ENCODE measurements at regions not wholly inside any gene's neighbourhood (a gene's known extent, or its start where the extent isn't known, plus 50 kb on each side); places are given as distances from the start of the nearest gene placed in this dataset.

DNA sequence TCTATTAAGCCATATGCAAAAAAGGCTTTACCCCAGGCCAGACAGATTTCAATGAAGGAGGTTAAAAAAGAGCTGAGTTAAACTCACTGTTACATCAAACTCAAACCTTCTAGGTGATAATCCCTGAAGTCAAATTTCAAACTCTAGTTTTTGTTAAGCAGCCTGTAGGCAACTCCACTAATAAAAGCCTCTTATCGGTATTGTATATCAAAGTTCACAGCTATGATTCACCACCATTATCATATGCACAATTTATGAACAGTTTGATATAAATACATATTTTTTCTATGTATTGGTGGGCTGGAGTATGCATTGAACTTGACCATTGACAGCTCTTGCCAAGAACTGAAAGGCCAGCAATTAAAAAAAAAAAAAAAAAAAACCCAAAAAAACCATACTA, 308.2 kb downstream of the BTBD3 start:
- Mint-ChIP-seq H3K27me3 (ENCODE audit: low read depth, unreplicated experiment) (peaks cover 3% of the 10 kb centered on the region), H3K27ac (ENCODE audit: unreplicated experiment) (no peak overlapping the region), H3K4me1 (ENCODE audit: low read depth, unreplicated experiment) (no peaks in the 10 kb centered on the region), H3K36me3 (ENCODE audit: low read depth, unreplicated experiment) (no peaks in the 10 kb centered on the region), H3K9me3 (ENCODE audit: unreplicated experiment) (no peaks in the 10 kb centered on the region), H3K4me3 (ENCODE audit: unreplicated experiment) (no peak overlapping the region)
- Histone ChIP-seq H3K27me3 (ENCODE audit: insufficient read depth, low read length) (no peaks in the 10 kb centered on the region), H3K9ac (ENCODE audit: low read length) (no peak overlapping the region), H2AFZ (ENCODE audit: low read depth, low read length) (no peak overlapping the region), H3K4me2 (ENCODE audit: low read length) (no peak overlapping the region), H4K20me1 (ENCODE audit: insufficient read depth, low read length) (no peaks in the 10 kb centered on the region), H3K79me2 (ENCODE audit: insufficient read depth, low read length) (no peaks in the 10 kb centered on the region), H3K9me3 (ENCODE audit: insufficient read depth, low read depth, low read length) (no peaks in the 10 kb centered on the region), H3K4me1 (ENCODE audit: insufficient read depth, low read length) (no peaks in the 10 kb centered on the region), H3K27ac (ENCODE audit: low read depth, low read length) (no peak overlapping the region), H3K4me3 (ENCODE audit: insufficient read depth, low read depth, low read length) (no peak overlapping the region), H3K36me3 (ENCODE audit: insufficient read depth, low read length) (no peaks in the 10 kb centered on the region)
- DNase-seq (ENCODE audit: low read depth) (no peak), FAIRE-seq (no peak)
- TF ChIP-seq CTCF (IDR thresholded peaks at IDR 0.05; ENCODE audit: insufficient read depth, low read depth, low read length), result no peak
- TF ChIP-seq EZH2 (IDR thresholded peaks at IDR 0.05; ENCODE audit: insufficient read depth, low read length), result no peak

DNA sequence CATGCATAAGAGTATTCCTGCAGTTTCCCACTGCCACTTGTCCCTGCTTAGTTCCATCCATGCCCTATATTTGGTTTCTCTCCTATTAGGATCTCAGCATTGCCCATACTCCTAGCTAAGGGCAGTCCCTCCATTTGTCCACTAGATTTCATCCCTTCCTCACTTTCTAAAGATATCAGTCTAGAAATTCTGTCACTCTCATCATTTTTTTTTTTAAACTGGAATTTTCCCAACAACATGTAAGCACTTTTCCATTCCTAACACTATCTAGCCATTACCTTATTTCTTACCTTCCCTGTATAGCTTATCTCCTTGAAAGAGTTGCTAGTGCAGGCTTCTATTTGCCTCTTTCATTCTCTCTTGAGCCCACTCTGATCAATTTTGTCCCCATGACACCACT, 312.2 kb downstream of the BTBD3 start:
- Histone ChIP-seq H3K79me2 (ENCODE audit: insufficient read depth, low read length) (no peaks in the 10 kb centered on the region), H4K20me1 (ENCODE audit: insufficient read depth, low read length) (no peaks in the 10 kb centered on the region), H3K27ac (ENCODE audit: low read depth, low read length) (no peak overlapping the region), H3K4me2 (ENCODE audit: low read length) (no peak overlapping the region), H3K36me3 (ENCODE audit: insufficient read depth, low read length) (no peaks in the 10 kb centered on the region), H2AFZ (ENCODE audit: low read depth, low read length) (no peak overlapping the region), H3K9ac (ENCODE audit: low read length) (no peak overlapping the region), H3K4me3 (ENCODE audit: insufficient read depth, low read depth, low read length) (no peak overlapping the region), H3K9me3 (ENCODE audit: insufficient read depth, low read depth, low read length) (peaks cover 3% of the 10 kb centered on the region), H3K27me3 (ENCODE audit: insufficient read depth, low read length) (no peaks in the 10 kb centered on the region), H3K4me1 (ENCODE audit: insufficient read depth, low read length) (no peaks in the 10 kb centered on the region)
- Mint-ChIP-seq H3K9me3 (ENCODE audit: unreplicated experiment) (no peaks in the 10 kb centered on the region), H3K4me3 (ENCODE audit: unreplicated experiment) (no peak overlapping the region), H3K4me1 (ENCODE audit: low read depth, unreplicated experiment) (no peaks in the 10 kb centered on the region), H3K27me3 (ENCODE audit: low read depth, unreplicated experiment) (peaks cover 3% of the 10 kb centered on the region), H3K36me3 (ENCODE audit: low read depth, unreplicated experiment) (no peaks in the 10 kb centered on the region), H3K27ac (ENCODE audit: unreplicated experiment) (no peak overlapping the region)
- TF ChIP-seq EZH2 (IDR thresholded peaks at IDR 0.05; ENCODE audit: insufficient read depth, low read length) (no peak), CTCF (IDR thresholded peaks at IDR 0.05; ENCODE audit: insufficient read depth, low read depth, low read length) (no peak)
- FAIRE-seq (no peak), DNase-seq (ENCODE audit: low read depth) (no peak)

- Mint-ChIP-seq H3K27me3 (ENCODE audit: low read depth, unreplicated experiment) (no peaks in the 10 kb centered on the region), H3K9me3 (ENCODE audit: unreplicated experiment) (peaks cover 4% of the 10 kb centered on the region), H3K27ac (ENCODE audit: unreplicated experiment) (no peak overlapping the region), H3K4me1 (ENCODE audit: low read depth, unreplicated experiment) (no peaks in the 10 kb centered on the region), H3K4me3 (ENCODE audit: unreplicated experiment) (no peak overlapping the region), H3K36me3 (ENCODE audit: low read depth, unreplicated experiment) (no peaks in the 10 kb centered on the region)
- no peak overlapping the region for H3K4me3 ChIP-seq (ENCODE audit: insufficient read depth, low read depth, low read length)
- no peaks in the 10 kb centered on the region for H4K20me1 ChIP-seq (ENCODE audit: insufficient read depth, low read length)
- H2AFZ ChIP-seq (ENCODE audit: low read depth, low read length), result no peak overlapping the region
- TF ChIP-seq EZH2 (IDR thresholded peaks at IDR 0.05; ENCODE audit: insufficient read depth, low read length) (no peak), CTCF (IDR thresholded peaks at IDR 0.05; ENCODE audit: insufficient read depth, low read depth, low read length) (no peak)
- H3K9me3 ChIP-seq (ENCODE audit: insufficient read depth, low read depth, low read length), result peaks cover 3% of the 10 kb centered on the region
- H3K9ac ChIP-seq (ENCODE audit: low read length), result no peak overlapping the region
- no peak overlapping the region for H3K27ac ChIP-seq (ENCODE audit: low read depth, low read length)
- no peaks in the 10 kb centered on the region for H3K79me2 ChIP-seq (ENCODE audit: insufficient read depth, low read length)
- DNase-seq (ENCODE audit: low read depth) (no peak), FAIRE-seq (no peak)
- no peaks in the 10 kb centered on the region for H3K27me3 ChIP-seq (ENCODE audit: insufficient read depth, low read length)
- H3K4me1 ChIP-seq (ENCODE audit: insufficient read depth, low read length), result no peaks in the 10 kb centered on the region
- H3K4me2 ChIP-seq (ENCODE audit: low read length), result no peak overlapping the region
- no peaks in the 10 kb centered on the region for H3K36me3 ChIP-seq (ENCODE audit: insufficient read depth, low read length)
Observed at GRCh38 chr20:12237772-12238171, 320.1 kb downstream of the BTBD3 start.
